ENCODE measurements at regions not wholly inside any gene's neighbourhood (a gene's known extent, or its start where the extent isn't known, plus 50 kb on each side); places are given as distances from the start of the nearest gene placed in this dataset.
A peak's percentile ranks its signal among the peaks of the same experiment; 100 is the strongest.

DNA sequence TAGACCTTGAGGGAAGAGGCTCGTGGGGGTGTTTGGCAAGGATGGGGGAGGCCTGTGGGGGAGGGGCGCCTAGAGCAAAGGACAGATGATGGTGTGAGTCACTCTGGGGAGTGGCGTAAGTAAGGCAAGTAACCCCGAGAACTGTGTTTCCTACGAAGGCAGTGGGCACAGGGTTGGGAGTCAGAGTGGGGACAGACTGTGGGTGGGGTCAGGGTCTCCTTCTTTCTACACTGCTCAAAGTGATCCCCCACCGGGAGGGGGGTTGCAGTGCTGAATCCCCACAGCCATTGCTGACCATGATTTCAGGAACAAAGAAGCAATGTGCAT is 136.8 kb downstream of the TENT4A start:
- Mint-ChIP-seq H3K9me3 (peaks cover 30 to 36% of the 10 kb centered on the region in 2 experiments), H3K4me1 (peaks cover 12 to 17% of the 10 kb centered on the region in 2 experiments), H3K27ac (no peak overlapping the region), H3K36me3 (ENCODE audit: insufficient read depth in 1 of 3, low read depth in 3 of 3) (peaks cover 9 to 34% (median 18%) of the 10 kb centered on the region in 3 experiments), H3K27me3 (ENCODE audit: low read depth) (peaks cover 9% of the 10 kb centered on the region), H3K4me3 (no peak overlapping the region)
- H3K79me1 ChIP-seq (ENCODE audit: insufficient read depth, low read depth, low read length, poor library complexity, severe bottlenecking) = no peaks in the 10 kb centered on the region
- H3K27ac ChIP-seq (ENCODE audit: insufficient read length, low read depth, low read length) = no peak overlapping the region
- no peak overlapping the region for H3K4ac ChIP-seq (ENCODE audit: low read depth, low read length)
- no peak overlapping the region for H3K56ac ChIP-seq (ENCODE audit: insufficient read length, low read depth, low read length)
- H3K9ac ChIP-seq (ENCODE audit: extremely low read depth, insufficient read length, low read length) = no peak overlapping the region
- H4K20me1 ChIP-seq (ENCODE audit: control insufficient read depth, insufficient read depth, insufficient read length) = no peaks in the 10 kb centered on the region
- no peak overlapping the region for H2AFZ ChIP-seq (ENCODE audit: low read length)
- no peak overlapping the region for H2BK20ac ChIP-seq (ENCODE audit: low read depth, low read length, poor library complexity, severe bottlenecking)
- no peak overlapping the region for H4K5ac ChIP-seq (ENCODE audit: insufficient read length, low read depth, low read length)
- no CpG with 5 or more reads among the region's 6 CpGs for WGBS (ENCODE audit: extremely low coverage, insufficient read length, low lambda C conversion rate)
- H3K27me3 ChIP-seq (ENCODE audit: insufficient read depth, low read length) = no peaks in the 10 kb centered on the region
- H3K9me3 ChIP-seq (ENCODE audit: control insufficient read depth, low read depth, low read length) = peaks cover 29% of the 10 kb centered on the region
- no peak overlapping the region for H3K18ac ChIP-seq (ENCODE audit: insufficient read length, low read depth, low read length)
- peak; percentile 2 for DNase-seq
- H3K23me2 ChIP-seq (ENCODE audit: insufficient read length, low read depth, low read length, poor library complexity, severe bottlenecking) = no peaks in the 10 kb centered on the region
- no peak overlapping the region for H2BK5ac ChIP-seq (ENCODE audit: insufficient read length, low read length)
- H3K14ac ChIP-seq (ENCODE audit: insufficient read depth, low read length) = no peak overlapping the region
- no peak overlapping the region for H3K4me2 ChIP-seq (ENCODE audit: insufficient read depth, insufficient read length, low read length)
- H3K4me1 ChIP-seq (ENCODE audit: insufficient read depth, low read length) = no peaks in the 10 kb centered on the region
- no peak overlapping the region for H3K23ac ChIP-seq (ENCODE audit: insufficient read length, low read depth, low read length)
- H4K8ac ChIP-seq (replicated peaks; ENCODE audit: insufficient read length, low read depth, low read length) = no peak overlapping the region
- H2BK15ac ChIP-seq (ENCODE audit: low read depth, low read length) = no peak overlapping the region
- no peak overlapping the region for H2BK120ac ChIP-seq (ENCODE audit: low read depth, low read length, poor library complexity, severe bottlenecking)
- no peaks in the 10 kb centered on the region for H3K79me2 ChIP-seq (ENCODE audit: insufficient read depth, low read length)
- no peak overlapping the region for H2AK5ac ChIP-seq (ENCODE audit: insufficient read length, low read length)
- TF ChIP-seq, protein P1, sequence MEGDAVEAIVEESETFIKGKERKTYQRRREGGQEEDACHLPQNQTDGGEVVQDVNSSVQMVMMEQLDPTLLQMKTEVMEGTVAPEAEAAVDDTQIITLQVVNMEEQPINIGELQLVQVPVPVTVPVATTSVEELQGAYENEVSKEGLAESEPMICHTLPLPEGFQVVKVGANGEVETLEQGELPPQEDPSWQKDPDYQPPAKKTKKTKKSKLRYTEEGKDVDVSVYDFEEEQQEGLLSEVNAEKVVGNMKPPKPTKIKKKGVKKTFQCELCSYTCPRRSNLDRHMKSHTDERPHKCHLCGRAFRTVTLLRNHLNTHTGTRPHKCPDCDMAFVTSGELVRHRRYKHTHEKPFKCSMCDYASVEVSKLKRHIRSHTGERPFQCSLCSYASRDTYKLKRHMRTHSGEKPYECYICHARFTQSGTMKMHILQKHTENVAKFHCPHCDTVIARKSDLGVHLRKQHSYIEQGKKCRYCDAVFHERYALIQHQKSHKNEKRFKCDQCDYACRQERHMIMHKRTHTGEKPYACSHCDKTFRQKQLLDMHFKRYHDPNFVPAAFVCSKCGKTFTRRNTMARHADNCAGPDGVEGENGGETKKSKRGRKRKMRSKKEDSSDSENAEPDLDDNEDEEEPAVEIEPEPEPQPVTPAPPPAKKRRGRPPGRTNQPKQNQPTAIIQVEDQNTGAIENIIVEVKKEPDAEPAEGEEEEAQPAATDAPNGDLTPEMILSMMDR (conservative IDR thresholded peaks at IDR 0.05) = no peak
- H2BK12ac ChIP-seq (ENCODE audit: insufficient read length, low read depth, low read length) = no peak overlapping the region
- no peak overlapping the region for H4K91ac ChIP-seq (ENCODE audit: insufficient read length, low read depth, low read length)
- no peak overlapping the region for H3T11ph ChIP-seq (ENCODE audit: low read length)

All from H9 (cell line).